ENCODE measurements at regions not wholly inside any gene's neighbourhood (a gene's known extent, or its start where the extent isn't known, plus 50 kb on each side); places are given as distances from the start of the nearest gene placed in this dataset.

GRCh38 chr12:124443931-124444712 lies 123.3 kb downstream of the NCOR2 start:
- Histone ChIP-seq H2AFZ (ENCODE audit: low read depth, low read length) (no peak overlapping the region), H3K4me1 (ENCODE audit: low read length) (no peaks in the 10 kb centered on the region), H3K4me2 (ENCODE audit: low read length) (no peak overlapping the region), H4K20me1 (ENCODE audit: insufficient read depth, low read length) (peaks cover 61% of the 10 kb centered on the region), H3K27ac (ENCODE audit: low read length) (no peak overlapping the region), H3K9me3 (ENCODE audit: insufficient read depth, low read length) (no peaks in the 10 kb centered on the region), H3K36me3 (replicated peaks; ENCODE audit: low read depth, low read length) (peaks cover 29% of the 10 kb centered on the region), H3K27me3 (ENCODE audit: low read depth, low read length) (no peaks in the 10 kb centered on the region), H3K79me2 (ENCODE audit: low read length) (peaks cover 24% of the 10 kb centered on the region), H3K4me3 (ENCODE audit: low read length) (no peak overlapping the region), H3K9ac (ENCODE audit: low read length) (no peak overlapping the region)
- no peak for TF ChIP-seq EZH2phosphoT487 (IDR thresholded peaks at IDR 0.05; ENCODE audit: low read depth)
- no peak for TF ChIP-seq CTCF (IDR thresholded peaks at IDR 0.05; ENCODE audit: low read depth, low read length)

DNA sequence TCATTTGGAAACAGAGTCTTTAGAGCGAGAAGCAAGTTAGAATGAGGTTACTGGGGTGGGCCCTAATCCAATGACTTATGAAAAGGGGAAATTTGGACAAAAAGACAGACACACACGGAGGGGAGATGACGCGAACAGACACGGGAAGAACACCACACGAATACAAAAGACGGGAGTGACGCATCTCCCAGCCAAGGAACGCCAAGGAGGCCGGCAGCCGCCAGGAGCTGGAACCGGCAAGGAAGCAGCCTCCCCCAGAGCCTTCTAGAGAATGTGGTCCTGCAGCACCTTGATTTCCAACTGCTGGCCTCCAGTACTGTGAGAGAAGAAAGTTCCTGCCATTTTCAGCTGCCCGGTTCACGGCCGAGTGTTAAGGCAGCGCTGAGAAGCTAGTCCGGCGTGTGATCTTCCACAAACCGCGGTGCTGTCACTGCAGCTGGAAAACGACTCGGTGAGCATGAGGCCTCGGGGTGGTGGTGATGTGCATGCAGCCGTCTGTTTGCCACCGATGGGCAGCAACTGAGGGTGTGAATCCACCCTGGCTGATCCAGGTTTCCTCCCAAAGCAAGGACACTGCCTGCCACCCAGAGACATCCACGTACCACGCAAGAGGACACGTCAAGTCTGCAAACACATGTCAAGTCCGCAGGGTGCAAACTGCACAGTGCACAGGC lies 124.5 kb downstream of the NCOR2 start:
- Histone ChIP-seq H3K9ac (ENCODE audit: low read length) (no peak overlapping the region), H3K79me2 (ENCODE audit: low read length) (peaks cover 15% of the 10 kb centered on the region), H3K4me2 (ENCODE audit: low read length) (no peak overlapping the region), H4K20me1 (ENCODE audit: insufficient read depth, low read length) (peaks cover 49% of the 10 kb centered on the region), H2AFZ (ENCODE audit: low read depth, low read length) (no peak overlapping the region), H3K36me3 (replicated peaks; ENCODE audit: low read depth, low read length) (peaks cover 26% of the 10 kb centered on the region), H3K4me3 (ENCODE audit: low read length) (no peak overlapping the region), H3K27ac (ENCODE audit: low read length) (no peak overlapping the region), H3K9me3 (ENCODE audit: insufficient read depth, low read length) (no peaks in the 10 kb centered on the region), H3K4me1 (ENCODE audit: low read length) (no peaks in the 10 kb centered on the region), H3K27me3 (ENCODE audit: low read depth, low read length) (no peaks in the 10 kb centered on the region)
- no peak for TF ChIP-seq CTCF (IDR thresholded peaks at IDR 0.05; ENCODE audit: low read depth, low read length)
- TF ChIP-seq EZH2phosphoT487 (IDR thresholded peaks at IDR 0.05; ENCODE audit: low read depth): no peak

- Histone ChIP-seq H3K27me3 (ENCODE audit: low read depth, low read length) (no peaks in the 10 kb centered on the region), H3K36me3 (replicated peaks; ENCODE audit: low read depth, low read length) (peaks cover 25% of the 10 kb centered on the region), H3K4me3 (ENCODE audit: low read length) (no peak overlapping the region), H3K27ac (ENCODE audit: low read length) (no peak overlapping the region), H3K9me3 (ENCODE audit: insufficient read depth, low read length) (no peaks in the 10 kb centered on the region), H3K4me2 (ENCODE audit: low read length) (no peak overlapping the region), H3K79me2 (ENCODE audit: low read length) (peaks cover 15% of the 10 kb centered on the region), H2AFZ (ENCODE audit: low read depth, low read length) (no peak overlapping the region), H4K20me1 (ENCODE audit: insufficient read depth, low read length) (peaks cover 47% of the 10 kb centered on the region), H3K9ac (ENCODE audit: low read length) (no peak overlapping the region), H3K4me1 (ENCODE audit: low read length) (no peaks in the 10 kb centered on the region)
- TF ChIP-seq CTCF (IDR thresholded peaks at IDR 0.05; ENCODE audit: low read depth, low read length) (no peak), EZH2phosphoT487 (IDR thresholded peaks at IDR 0.05; ENCODE audit: low read depth) (no peak)
Observed at GRCh38 chr12:124442281-124442680, 125.1 kb downstream of the NCOR2 start.

DNA sequence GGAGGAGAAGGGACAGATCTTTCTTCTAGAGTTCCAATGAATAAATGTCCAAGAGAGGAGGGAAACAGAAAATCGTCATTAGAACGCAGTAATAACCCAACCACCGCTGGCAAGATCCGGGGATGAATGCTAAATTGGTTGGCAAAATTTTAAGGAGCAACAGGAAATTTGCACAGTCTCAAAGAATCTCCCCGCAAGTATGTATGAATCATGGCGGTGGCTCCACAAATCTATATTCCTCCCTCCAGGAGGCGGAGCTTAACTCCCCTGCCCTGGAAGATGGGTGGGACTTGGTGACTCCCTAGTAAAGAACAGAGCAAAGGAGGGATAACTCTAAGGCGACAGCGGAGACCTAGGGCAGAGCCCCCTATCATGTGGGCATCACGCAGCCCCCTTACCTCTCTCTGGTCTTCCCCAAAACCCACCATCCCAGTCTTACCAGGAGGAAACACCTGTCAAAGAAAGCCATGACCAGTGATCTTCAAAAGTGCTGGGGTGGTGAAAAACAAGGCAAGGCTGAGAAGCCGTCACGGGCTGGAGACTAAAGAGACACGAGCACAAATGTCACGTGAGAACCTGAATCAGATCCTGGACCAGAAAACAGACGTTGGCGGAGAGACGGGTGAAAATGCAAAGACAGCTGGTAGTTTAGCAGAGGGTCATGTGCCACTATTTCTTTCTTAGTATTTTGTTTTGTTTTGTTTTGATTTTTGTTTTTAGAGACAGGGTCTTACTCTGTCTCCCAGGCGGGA lies 125.8 kb downstream of the NCOR2 start:
- H3K4me2 ChIP-seq (ENCODE audit: low read length): no peak overlapping the region
- H4K20me1 ChIP-seq (ENCODE audit: insufficient read depth, low read length): peaks cover 47% of the 10 kb centered on the region
- TF ChIP-seq EZH2phosphoT487 (IDR thresholded peaks at IDR 0.05; ENCODE audit: low read depth) (no peak), CTCF (IDR thresholded peaks at IDR 0.05; ENCODE audit: low read depth, low read length) (no peak)
- H3K9ac ChIP-seq (ENCODE audit: low read length): no peak overlapping the region
- H3K9me3 ChIP-seq (ENCODE audit: insufficient read depth, low read length): no peaks in the 10 kb centered on the region
- H3K27ac ChIP-seq (ENCODE audit: low read length): no peak overlapping the region
- H3K4me1 ChIP-seq (ENCODE audit: low read length): no peaks in the 10 kb centered on the region
- H3K79me2 ChIP-seq (ENCODE audit: low read length): peaks cover 15% of the 10 kb centered on the region
- H3K4me3 ChIP-seq (ENCODE audit: low read length): no peak overlapping the region
- no peak overlapping the region for H2AFZ ChIP-seq (ENCODE audit: low read depth, low read length)
- H3K36me3 ChIP-seq (replicated peaks; ENCODE audit: low read depth, low read length): peaks cover 25% of the 10 kb centered on the region
- H3K27me3 ChIP-seq (ENCODE audit: low read depth, low read length): no peaks in the 10 kb centered on the region

Measured in OCI-LY3 (cell line).